COLO668 (cell line): ENCODE measurements at regions not wholly inside any gene's neighbourhood (a gene's known extent, or its start where the extent isn't known, plus 50 kb on each side); places are given as distances from the start of the nearest gene placed in this dataset.
A peak's percentile ranks its signal among the peaks of the same experiment; 100 is the strongest.

Source experiments
- DNase-seq: peaks from one replicate; lab custom pipeline; 2025; ENCODE audit not compliant: unreplicated experiment; lab: John Stamatoyannopoulos, UW

GRCh38 chr7:131159961-131160361, 167.7 kb upstream of the MKLN1 start:
- DNase-seq, result no peak

GRCh38 chr7:131161103-131161502, 166.6 kb upstream of the MKLN1 start:
- no peak for DNase-seq

GRCh38 chr7:131164025-131164925, 163.4 kb upstream of the MKLN1 start:
- no peak for DNase-seq

- DNase-seq, result no peak
Measured at GRCh38 chr7:131166066-131166465, 161.6 kb upstream of the MKLN1 start.

GRCh38 chr7:131170440-131171271, 157.0 kb upstream of the MKLN1 start:
- no peak for DNase-seq

- DNase-seq, result no peak
Measured at GRCh38 chr7:131173145-131173890, 154.4 kb upstream of the MKLN1 start.

GRCh38 chr7:131174391-131174790, 153.3 kb upstream of the MKLN1 start:
- DNase-seq, result no peak

GRCh38 chr7:131174855-131175254, 152.8 kb upstream of the MKLN1 start:
- no peak for DNase-seq

GRCh38 chr7:131182446-131183058, 145.1 kb upstream of the MKLN1 start:
- DNase-seq, result no peak

- DNase-seq, result no peak
Measured at GRCh38 chr7:131183072-131183471, 144.6 kb upstream of the MKLN1 start.

GRCh38 chr7:131183611-131184119, 144.0 kb upstream of the MKLN1 start:
- no peak for DNase-seq

GRCh38 chr7:131186816-131187215, 140.9 kb upstream of the MKLN1 start:
- no peak for DNase-seq

- DNase-seq, result peak; percentile 46
Measured at GRCh38 chr7:131188367-131189339, 139.0 kb upstream of the MKLN1 start.

- no peak for DNase-seq
Measured at GRCh38 chr7:131189488-131189887, 138.2 kb upstream of the MKLN1 start.

GRCh38 chr7:131190146-131190545, 137.5 kb upstream of the MKLN1 start:
- DNase-seq, result no peak

- DNase-seq, result no peak
Measured at GRCh38 chr7:131190581-131190980, 137.1 kb upstream of the MKLN1 start.

GRCh38 chr7:131194070-131194865, 133.4 kb upstream of the MKLN1 start:
- peak; percentile 7 for DNase-seq

- DNase-seq, result peak; percentile 18
Measured at GRCh38 chr7:131196803-131197202, 130.9 kb upstream of the MKLN1 start.
